GM19240 (cell line): ENCODE measurements at regions not wholly inside any gene's neighbourhood (a gene's known extent, or its start where the extent isn't known, plus 50 kb on each side); places are given as distances from the start of the nearest gene placed in this dataset.

Experiments used
- DNase-seq: peaks from one replicate; pipeline ENCODE4 v3.0.0; 2011; ENCODE audit warnings: low spot score; ENCODE audit not compliant: insufficient read length

DNA sequence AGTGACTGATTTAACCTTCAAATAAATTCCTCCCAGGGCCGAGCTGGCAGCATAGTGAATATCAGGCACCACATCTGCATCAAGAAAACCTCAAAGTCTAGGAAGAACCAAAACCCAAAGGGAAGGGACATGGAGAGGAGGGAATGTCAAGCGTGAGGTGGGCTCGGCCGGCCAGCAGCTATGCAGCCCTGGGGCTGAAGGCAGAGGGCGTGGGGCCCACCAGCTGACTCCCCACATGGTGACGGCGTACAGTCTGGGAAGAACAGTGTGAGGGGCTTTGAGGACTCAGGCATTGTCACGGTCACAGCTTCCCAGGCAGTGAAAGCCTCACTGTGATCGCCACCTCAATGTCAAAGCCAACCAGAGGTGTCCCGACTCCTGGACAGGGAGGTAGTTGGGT, 412.5 kb downstream of the SHANK2 start:
- no peak for DNase-seq

GRCh38 chr11:70841264-70841663, 411.1 kb downstream of the SHANK2 start:
- no peak for DNase-seq

DNA sequence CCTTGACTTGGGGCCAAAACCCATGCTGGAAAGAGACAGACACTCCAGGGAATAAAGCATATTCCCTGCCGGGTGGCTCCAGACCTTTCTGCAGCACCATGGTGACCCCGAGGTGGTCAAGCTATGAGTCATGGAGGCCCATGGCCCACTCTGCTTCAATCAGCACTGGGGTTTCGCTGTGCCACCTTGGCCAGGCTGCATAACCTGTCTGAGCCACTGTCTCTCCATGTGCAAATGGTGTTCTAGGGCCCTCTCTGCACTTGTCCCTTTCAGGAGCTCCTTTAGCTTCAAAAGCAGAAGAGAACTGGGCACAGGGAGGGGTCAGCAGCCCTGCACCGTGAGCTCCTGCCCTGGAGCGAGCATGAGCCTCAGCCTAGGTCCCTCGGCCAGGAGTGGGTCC, 410.1 kb downstream of the SHANK2 start:
- no peak for DNase-seq

- DNase-seq = no peak
These were observed 409.7 kb downstream of the SHANK2 start for GRCh38 chr11:70842701-70843100.

DNA sequence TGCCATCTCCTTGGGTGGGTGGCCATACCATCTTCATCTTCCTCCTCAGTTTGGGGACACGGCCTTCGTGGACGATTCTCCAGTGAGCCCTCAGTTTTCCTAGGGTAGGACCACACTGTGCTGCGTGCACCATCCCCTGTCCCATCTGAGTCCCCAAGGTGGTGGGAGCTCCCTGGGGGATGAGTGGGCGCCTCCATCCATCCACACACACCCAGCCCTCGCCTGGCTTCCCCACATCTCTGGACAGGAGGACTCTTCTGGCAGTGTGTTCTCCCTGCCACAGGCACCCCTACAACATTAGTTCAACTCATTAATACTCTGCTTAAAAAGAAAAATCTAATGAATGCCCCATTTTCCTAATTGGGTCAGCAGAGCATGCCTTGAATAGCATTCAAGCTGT, 408.5 kb downstream of the SHANK2 start:
- no peak for DNase-seq

DNA sequence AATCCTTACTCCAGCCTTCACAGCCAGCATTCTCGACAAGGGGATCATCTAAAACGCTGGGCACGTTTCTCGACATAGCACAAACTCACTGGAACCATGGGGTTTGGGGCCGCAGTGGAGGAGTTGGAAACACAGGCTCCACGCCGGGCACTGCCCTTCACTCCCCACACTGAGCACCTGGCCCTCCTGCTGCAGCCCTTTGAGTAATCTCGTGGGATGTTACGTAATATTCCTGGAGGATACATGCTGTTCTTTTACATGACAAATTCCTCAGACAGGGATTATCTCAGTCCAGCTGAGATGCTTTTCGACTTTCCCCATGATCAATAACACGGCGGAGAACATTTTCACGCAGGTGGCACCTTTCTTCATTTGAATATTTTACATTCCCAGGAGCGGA, 408.0 kb downstream of the SHANK2 start:
- DNase-seq = no peak

- DNase-seq = no peak
These were observed 406.8 kb downstream of the SHANK2 start for GRCh38 chr11:70845591-70846041.

- DNase-seq = no peak
These were observed 405.4 kb downstream of the SHANK2 start for GRCh38 chr11:70846781-70847655.

DNA sequence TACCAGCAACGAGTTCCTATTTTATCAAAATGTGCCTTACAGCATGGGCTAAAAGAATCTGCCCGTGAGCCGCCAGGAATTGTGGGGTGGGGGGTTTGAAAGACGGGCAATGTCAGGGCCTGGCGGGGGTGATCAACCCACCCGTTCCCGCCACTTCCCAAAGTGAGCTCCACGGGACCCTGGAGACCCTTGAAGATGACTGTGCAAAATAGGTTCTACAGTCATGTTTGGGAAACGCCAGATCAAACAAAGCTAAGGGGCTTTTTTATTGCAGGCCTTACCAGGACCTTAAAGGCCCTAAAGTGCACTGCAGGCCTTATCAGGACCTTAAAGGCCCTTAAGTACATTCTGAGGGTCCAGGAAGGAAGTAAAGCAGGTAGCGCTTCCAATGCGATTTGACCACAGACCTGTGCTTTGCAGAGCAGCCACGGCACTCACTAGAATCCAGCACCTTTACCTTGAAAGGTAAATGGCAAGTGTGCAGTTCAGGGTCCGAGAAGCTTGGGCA, 404.1 kb downstream of the SHANK2 start:
- no peak for DNase-seq

DNA sequence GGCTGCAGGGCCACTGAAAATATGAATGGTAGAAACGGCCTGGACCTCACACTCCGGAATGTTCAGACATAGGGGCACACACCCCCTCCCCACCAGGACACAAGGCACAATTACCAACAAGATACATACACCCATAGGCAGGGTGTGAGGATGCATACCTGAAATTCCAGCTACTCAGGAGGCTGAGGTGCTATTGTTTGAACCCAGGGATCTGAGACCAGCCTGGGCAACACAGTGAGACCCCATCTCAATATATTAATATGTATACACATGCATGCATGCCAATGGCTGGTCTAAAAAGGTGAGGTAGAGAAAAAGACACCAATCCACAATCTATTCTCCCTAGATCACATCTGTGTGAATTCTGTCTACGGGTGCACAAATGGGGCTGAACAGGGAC, 403.3 kb downstream of the SHANK2 start:
- no peak for DNase-seq

- DNase-seq = no peak
These were observed 401.1 kb downstream of the SHANK2 start for GRCh38 chr11:70851308-70851707.

DNA sequence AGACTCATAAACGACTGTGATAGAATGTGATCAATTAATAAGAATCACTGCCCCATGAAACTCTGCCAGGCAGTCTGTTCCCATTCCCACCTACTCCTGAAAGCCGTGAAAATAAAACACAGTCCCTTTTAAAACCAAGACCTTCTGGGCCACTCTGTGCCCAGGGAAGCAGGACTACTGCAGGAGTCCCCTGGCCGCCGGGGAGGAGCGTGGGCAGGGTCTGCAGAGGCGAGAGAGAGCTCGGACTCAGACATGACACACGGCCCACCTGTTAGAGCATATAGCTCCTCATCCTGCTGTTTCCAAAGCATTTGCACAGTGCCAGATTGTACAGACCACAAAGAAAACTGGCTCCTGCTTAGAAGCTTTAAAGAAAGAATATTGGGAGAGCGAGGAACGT, 400.5 kb downstream of the SHANK2 start:
- no peak for DNase-seq

- DNase-seq = no peak
These were observed 399.2 kb downstream of the SHANK2 start for GRCh38 chr11:70853068-70853769.

DNA sequence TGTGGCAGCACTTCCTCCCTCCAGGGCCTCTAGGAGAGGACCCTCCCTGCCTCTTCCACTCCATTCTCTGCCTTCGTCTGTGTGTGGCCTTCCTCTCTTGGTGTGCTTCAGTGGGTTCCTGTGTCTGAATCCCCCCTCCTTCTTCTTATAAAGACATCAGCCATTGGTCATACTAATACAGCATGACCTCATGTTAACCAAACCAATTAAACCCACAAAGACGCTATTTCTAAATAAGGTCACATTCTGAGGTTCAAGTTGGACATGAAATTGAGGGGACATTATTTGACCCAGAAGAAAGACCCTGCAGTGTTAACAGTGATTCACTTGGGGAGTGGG, 398.6 kb downstream of the SHANK2 start:
- DNase-seq = no peak

DNA sequence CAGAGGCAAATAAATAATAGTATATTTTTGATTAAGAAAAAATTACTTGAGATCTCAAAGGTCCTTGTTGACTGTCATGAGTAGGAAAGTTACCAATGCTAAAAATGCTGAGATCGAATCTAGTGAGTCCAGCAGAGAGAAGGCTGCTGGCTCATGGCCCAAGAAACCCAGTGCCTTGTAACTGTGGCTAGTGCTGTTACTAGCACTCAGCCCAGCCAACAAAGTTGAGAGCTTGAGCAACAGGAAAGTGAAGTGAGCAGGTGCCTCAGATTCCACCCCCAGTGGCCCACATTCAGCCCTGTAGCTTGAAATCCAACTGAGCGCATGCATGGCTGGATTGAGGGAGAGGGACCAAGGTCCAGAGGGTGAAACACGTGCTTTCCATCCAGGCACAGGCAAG, 398.2 kb downstream of the SHANK2 start:
- no peak for DNase-seq

- DNase-seq = no peak
These were observed 397.3 kb downstream of the SHANK2 start for GRCh38 chr11:70854901-70855556.

DNA sequence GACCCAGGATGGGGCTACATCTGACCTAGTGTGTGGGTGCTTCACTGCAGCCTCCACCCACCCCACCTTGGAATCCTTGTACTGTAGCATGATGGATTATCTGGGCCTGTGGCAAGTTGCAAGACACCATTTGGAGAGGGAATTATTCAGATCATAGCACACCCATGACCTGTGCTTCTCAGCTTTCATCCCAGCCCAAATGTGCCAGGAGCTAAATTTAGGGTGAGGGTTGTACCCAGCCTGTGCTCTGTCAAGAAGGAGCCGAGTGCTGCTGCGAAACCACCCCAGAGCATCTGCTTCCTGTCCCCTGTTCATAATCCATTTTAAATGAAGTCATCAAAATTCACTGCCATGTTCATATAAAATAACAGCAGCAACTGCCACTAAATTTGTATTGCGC, 394.5 kb downstream of the SHANK2 start:
- no peak for DNase-seq

- DNase-seq = no peak
These were observed 393.2 kb downstream of the SHANK2 start for GRCh38 chr11:70859180-70859579.

DNA sequence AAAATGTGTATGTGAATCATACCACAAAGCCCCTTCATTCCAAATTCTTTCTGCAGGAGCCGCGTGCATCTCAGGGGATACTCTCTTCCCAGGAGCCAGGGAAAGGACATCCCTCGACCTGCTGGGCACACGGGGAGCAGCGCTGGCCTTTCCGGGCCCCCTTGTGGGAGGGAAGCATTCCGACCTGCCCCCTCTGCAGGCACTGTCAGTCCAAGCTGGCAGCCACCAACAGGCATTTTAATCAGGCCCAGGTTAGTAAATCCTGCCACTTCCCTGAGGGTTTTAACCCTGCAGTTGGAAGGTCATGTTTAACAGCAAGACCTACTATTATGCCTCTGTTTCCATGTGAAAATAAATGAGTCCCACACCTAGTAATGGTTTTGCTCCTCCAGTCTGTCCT, 391.5 kb downstream of the SHANK2 start:
- DNase-seq = no peak

DNA sequence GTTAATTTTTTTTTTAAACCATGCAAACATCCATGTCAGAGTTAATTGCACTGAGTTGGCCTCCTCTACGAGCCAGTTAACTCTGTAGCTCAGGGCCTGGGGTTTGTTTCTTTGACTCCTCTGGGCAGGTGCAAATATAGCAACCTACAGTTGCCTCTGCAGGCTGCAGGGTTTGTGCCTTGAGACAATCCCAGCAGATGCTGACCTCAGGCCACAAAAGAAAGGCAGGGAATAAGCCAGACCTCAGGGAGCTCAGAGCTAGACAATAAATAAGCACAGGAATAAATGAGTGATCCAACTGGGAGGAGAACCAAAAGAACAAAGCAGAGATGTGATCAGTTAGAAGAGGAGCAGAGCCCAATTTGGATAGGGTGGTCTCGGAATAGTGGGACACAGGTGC, 390.8 kb downstream of the SHANK2 start:
- DNase-seq = no peak

GRCh38 chr11:70862093-70862492, 390.3 kb downstream of the SHANK2 start:
- no peak for DNase-seq

DNA sequence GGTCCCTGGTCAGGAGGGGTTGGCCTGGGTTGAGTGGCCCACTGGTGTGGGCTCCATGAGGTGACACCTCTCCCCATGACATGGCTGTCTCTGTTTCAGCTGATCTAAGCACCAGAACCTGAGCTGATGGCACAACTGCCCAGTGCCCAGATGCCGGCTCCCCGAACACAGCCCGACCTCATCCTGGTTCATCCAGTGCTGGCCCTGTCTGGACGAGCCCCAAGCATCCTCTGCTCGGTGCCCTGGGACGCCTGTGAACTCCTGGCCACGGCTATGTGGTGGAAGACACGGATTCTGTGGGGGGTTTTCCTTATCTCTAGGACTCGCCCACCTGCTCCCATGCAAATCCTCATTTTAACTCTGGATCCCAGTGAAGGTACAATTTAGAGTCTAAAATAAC, 389.2 kb downstream of the SHANK2 start:
- no peak for DNase-seq
